IMR-90 (cell line): ENCODE measurements at regions not wholly inside any gene's neighbourhood (a gene's known extent, or its start where the extent isn't known, plus 50 kb on each side); places are given as distances from the start of the nearest gene placed in this dataset.

Experiments
- ATAC-seq: fragments of 200-7000 bp; cut with Tn5 transposase; 2 replicates; pipeline ENCODE4 v1.9.1; 2020; ENCODE audit warnings: low read depth, mild to moderate bottlenecking, moderate library complexity
- BruUV-seq: library from RNA; stranded (reverse); fragments of 400-500 nt; replicated peaks from 2 replicates; lab custom pipeline; 2021; lab: Mats Ljungman, UMichigan
- CTCF ChIA-PET: fragments of 300-600 bp; formaldehyde crosslinking; extraction: SDS; loops from one replicate; lab custom pipeline; 2021; ENCODE audit warnings: antibody characterized with exemption; lab: Yijun Ruan, JAX
- POLR2A ChIA-PET: fragments of 300-600 bp; sonication (Branson Sonifier 250); formaldehyde crosslinking; loops from one replicate; lab custom pipeline; 2022; ENCODE audit warnings: antibody characterized with exemption; ENCODE audit not compliant: unreplicated experiment; lab: Charles Lee
- DNase-seq: peaks from one replicate; pipeline ENCODE4 v3.0.0; 2013
- H2AFZ ChIP-seq: replicated peaks from 2 replicates; pipeline ENCODE3; 2013; ENCODE audit warnings: low read length, mild to moderate bottlenecking; ENCODE audit not compliant: poor library complexity
- H2AK5ac ChIP-seq: 2 replicates; pipeline ENCODE4 v1.6.1; 2013; ENCODE audit warnings: low read depth, low read length, inconsistent platforms
- H2AK9ac ChIP-seq: replicated peaks from 2 replicates; pipeline ENCODE3; 2013; ENCODE audit warnings: mild to moderate bottlenecking, low read depth, low read length, moderate library complexity; ENCODE audit not compliant: poor library complexity
- H2BK120ac ChIP-seq: 2 replicates; pipeline ENCODE4 v1.6.1; 2013; ENCODE audit warnings: low read depth, low read length, inconsistent platforms
- H2BK15ac ChIP-seq: 3 replicates; pipeline ENCODE4 v1.6.1; 2013; ENCODE audit warnings: low read depth, low read length, inconsistent platforms
- H2BK20ac ChIP-seq: 2 replicates; pipeline ENCODE4 v1.6.1; 2013; ENCODE audit warnings: low read depth, mild to moderate bottlenecking, inconsistent platforms, low read length, moderate library complexity
- H2BK5ac ChIP-seq: 2 replicates; pipeline ENCODE4 v1.6.1; 2013; ENCODE audit warnings: mild to moderate bottlenecking, low read depth, low read length, inconsistent platforms; ENCODE audit not compliant: poor library complexity, severe bottlenecking
- H3K14ac ChIP-seq: replicated peaks from 2 replicates; pipeline ENCODE4 v1.6.1; 2013; ENCODE audit warnings: low read depth, low read length, inconsistent platforms
- H3K18ac ChIP-seq: 2 replicates; pipeline ENCODE4 v1.6.1; 2013; ENCODE audit warnings: low read depth, low read length, control low read depth
- H3K23ac ChIP-seq: 2 replicates; pipeline ENCODE4 v1.6.1; 2013; ENCODE audit warnings: low read depth, low read length, inconsistent platforms
- H3K27ac ChIP-seq: 2 replicates; pipeline ENCODE4 v1.5.1; 2013; ENCODE audit warnings: mild to moderate bottlenecking, control low read depth, low read length; ENCODE audit not compliant: insufficient read depth
- H3K27me3 ChIP-seq: 2 replicates; pipeline ENCODE4 v1.6.1; 2013; ENCODE audit warnings: low read length; ENCODE audit not compliant: control insufficient read depth, insufficient read depth
- H3K36me3 ChIP-seq: 2 replicates; pipeline ENCODE4 v1.6.1; 2013; ENCODE audit warnings: low read length, mixed read lengths; ENCODE audit not compliant: control insufficient read depth, insufficient read depth
- H3K4ac ChIP-seq: 2 replicates; pipeline ENCODE4 v1.6.1; 2013; ENCODE audit warnings: low read depth, low read length, inconsistent platforms
- H3K4me1 ChIP-seq: 2 replicates; pipeline ENCODE4 v1.6.1; 2013; ENCODE audit warnings: low read length, mixed read lengths; ENCODE audit not compliant: control insufficient read depth, insufficient read depth
- H3K4me2 ChIP-seq: 2 replicates; pipeline ENCODE4 v1.6.1; 2013; ENCODE audit warnings: low read depth, mild to moderate bottlenecking, control low read depth, low read length, moderate library complexity
- H3K4me3 ChIP-seq: 2 replicates; pipeline ENCODE4 v1.5.1; 2013; ENCODE audit warnings: low read depth, mild to moderate bottlenecking, control low read depth, low read length, moderate library complexity; ENCODE audit not compliant: insufficient read depth
- H3K56ac ChIP-seq: 2 replicates; pipeline ENCODE4 v1.6.1; 2013; ENCODE audit warnings: low read length, inconsistent platforms; ENCODE audit not compliant: insufficient read depth; ENCODE audit errors: extremely low read depth
- H3K79me1 ChIP-seq, 2 experiments: 2 replicates each; pipeline ENCODE4 v1.6.1; 2013; ENCODE audit warnings: low read length in 2 of 2, inconsistent platforms in 1 of 2, low read depth in 1 of 2
- H3K9ac ChIP-seq: 2 replicates; pipeline ENCODE4 v1.6.1; 2013; ENCODE audit warnings: low read depth, low read length, control low read depth
- H3K9me1 ChIP-seq: 2 replicates; pipeline ENCODE4 v1.6.1; 2013; ENCODE audit warnings: low read length, inconsistent platforms; ENCODE audit not compliant: insufficient read depth
- H3K9me3 ChIP-seq: 2 replicates; pipeline ENCODE4 v1.6.1; 2013; ENCODE audit warnings: low read length; ENCODE audit not compliant: control insufficient read depth, insufficient read depth
- H4K20me1 ChIP-seq: 2 replicates; pipeline ENCODE4 v1.6.1; 2013; ENCODE audit warnings: low read length, inconsistent platforms; ENCODE audit not compliant: insufficient read depth
- H4K5ac ChIP-seq: 2 replicates; pipeline ENCODE4 v1.6.1; 2013; ENCODE audit warnings: mild to moderate bottlenecking, low read depth, low read length, control low read depth
- H4K8ac ChIP-seq, 2 experiments: 2 replicates each; pipeline ENCODE4 v1.6.1; 2013; ENCODE audit warnings: low read depth in 2 of 2, low read length in 2 of 2, control low read depth in 1 of 2, inconsistent platforms in 1 of 2
- H4K91ac ChIP-seq: 2 replicates; pipeline ENCODE4 v1.6.1; 2013; ENCODE audit warnings: low read depth, low read length, inconsistent platforms; ENCODE audit not compliant: insufficient read depth
- CHD1 ChIP-seq: IDR thresholded peaks from 2 replicates; pipeline ENCODE4 v1.6.1; 2012; ENCODE audit warnings: low read depth, low read length, improper control_type of control experiment
- USF2 ChIP-seq: fragments of 150-350 bp; IDR thresholded peaks from 2 replicates; pipeline ENCODE4 v1.6.1; 2017; ENCODE audit warnings: mild to moderate bottlenecking, antibody characterized with exemption, low read length, low read depth
- WGBS, 2 experiments: methylation state at CpG; one replicate each; pipeline versions ENCODE4 v1.1.5 to v1.1.7; 2013; ENCODE audit warnings: missing lambda C conversion rate in 2 of 2; ENCODE audit not compliant: insufficient read length in 1 of 2; ENCODE audit errors: extremely low coverage in 2 of 2; 5-methylcytosine and 5-hydroxymethylcytosine counted together
- dilution Hi-C: fragments of 300-500 bp; cut with HindIII; formaldehyde crosslinking; loops from one replicate; pipeline ENCODE4 v1.14.3; 2018; ENCODE audit warnings: low sequenced_read_pairs; ENCODE audit not compliant: unreplicated experiment
- in situ Hi-C: fragments of 300-500 bp; cut with MboI; formaldehyde crosslinking; loops from 3 replicates; pipeline ENCODE4 v1.14.3; 2019; ENCODE audit warnings: low sequenced_read_pairs, inconsistent platforms, mixed read lengths
- intact Hi-C: fragments of 100-400 bp; cut with micrococcal nuclease; formaldehyde crosslinking; loops from 2 replicates; pipeline ENCODE4 v1.10.0; 2022

DNA sequence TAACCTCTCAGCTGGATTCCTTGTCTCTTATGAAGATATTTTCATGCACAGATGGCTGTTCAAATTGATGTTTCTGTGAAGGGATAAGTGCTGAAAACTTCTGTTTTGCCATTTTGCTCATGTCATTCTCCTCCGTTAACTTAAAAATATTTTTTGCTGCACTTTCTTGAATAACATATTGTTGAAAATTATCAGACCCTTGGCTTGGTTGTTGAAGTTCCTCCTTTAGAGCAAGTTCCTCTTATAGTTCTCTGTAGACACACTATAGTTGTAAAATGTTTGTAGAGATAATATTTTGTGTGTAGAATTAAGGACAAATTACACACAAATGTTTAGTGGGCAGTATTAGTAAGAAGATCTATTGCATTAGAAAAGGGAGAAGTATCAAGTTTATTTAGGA lies 300.4 kb downstream of the SV2B start:
- intact Hi-C loops, result no loop called here

More for the DNA sequence above, 300.4 kb downstream of the SV2B start:
- Histone ChIP-seq H3K4me3 (no peak overlapping the region), H3K18ac (no peak overlapping the region), H2BK5ac (no peak overlapping the region), H2AK5ac (no peak overlapping the region), H4K8ac (no peak overlapping the region), H3K14ac (no peak overlapping the region), H4K20me1 (no peaks in the 10 kb centered on the region), H2BK15ac (no peak overlapping the region), H3K4ac (no peak overlapping the region), H3K4me1 (no peaks in the 10 kb centered on the region), H3K9me1 (no peaks in the 10 kb centered on the region), H3K56ac (no peak overlapping the region), H3K27ac (no peak overlapping the region), H2AK9ac (no peak overlapping the region), H3K4me2 (no peak overlapping the region), H2AFZ (no peak overlapping the region), H3K23ac (no peak overlapping the region), H3K79me1 (no peaks in the 10 kb centered on the region), H3K27me3 (no peaks in the 10 kb centered on the region; the same call in 1 of the 2 replicates), H2BK120ac (no peak overlapping the region), H2BK20ac (no peak overlapping the region), H4K5ac (no peak overlapping the region), H3K9me3 (no peaks in the 10 kb centered on the region; the same call in 1 of the 2 replicates), H3K9ac (no peak overlapping the region), H3K36me3 (no peaks in the 10 kb centered on the region), H4K91ac (no peak overlapping the region)
- ChIA-PET POLR2A (no interaction called here), CTCF (no interaction called here)
- TF ChIP-seq CHD1, result no peak
- TF ChIP-seq USF2, result no peak
- WGBS, 2 experiments, result no CpG with 5 or more reads among the region's 1 CpG
- in situ Hi-C loops (no loop called here), dilution Hi-C loops (no loop called here)
- ATAC-seq, result no peak
- DNase-seq, result no peak
- BruUV-seq, result no TSS peak
